Duodenal mucosa (tissue), 2 donors: ENCODE measurements at regions not wholly inside any gene's neighbourhood (a gene's known extent, or its start where the extent isn't known, plus 50 kb on each side); places are given as distances from the start of the nearest gene placed in this dataset.

Experiments used
- H3K27ac ChIP-seq: one replicate; pipeline ENCODE4 v1.7.0; 2013; ENCODE audit warnings: low read depth, low read length
- H3K27me3 ChIP-seq, 2 donors: one replicate each; pipeline ENCODE4 v1.7.0; 2013; ENCODE audit warnings: low read length in 2 of 2, control low read depth in 1 of 2; ENCODE audit not compliant: insufficient read depth in 2 of 2, control insufficient read depth in 1 of 2
- H3K36me3 ChIP-seq, 2 donors: one replicate each; pipeline ENCODE4 v1.7.0; 2013; ENCODE audit warnings: low read length in 2 of 2, control low read depth in 1 of 2; ENCODE audit not compliant: insufficient read depth in 2 of 2, control insufficient read depth in 1 of 2
- H3K4me1 ChIP-seq, 2 donors: one replicate each; pipeline ENCODE4 v1.7.0; 2013; ENCODE audit warnings: low read length in 2 of 2, control low read depth in 1 of 2; ENCODE audit not compliant: insufficient read depth in 2 of 2, control insufficient read depth in 1 of 2
- H3K4me3 ChIP-seq, 2 donors: one replicate each; pipeline ENCODE4 v1.7.0; 2013; ENCODE audit warnings: low read length in 2 of 2, low read depth in 1 of 2
- H3K9ac ChIP-seq, 2 donors: one replicate each; pipeline ENCODE4 v1.7.0; 2013; ENCODE audit warnings: low read length in 2 of 2, low read depth in 1 of 2
- H3K9me3 ChIP-seq, 2 donors: one replicate each; pipeline ENCODE4 v1.7.0; 2013; ENCODE audit warnings: low read length in 2 of 2, control low read depth in 1 of 2; ENCODE audit not compliant: control insufficient read depth in 1 of 2

DNA sequence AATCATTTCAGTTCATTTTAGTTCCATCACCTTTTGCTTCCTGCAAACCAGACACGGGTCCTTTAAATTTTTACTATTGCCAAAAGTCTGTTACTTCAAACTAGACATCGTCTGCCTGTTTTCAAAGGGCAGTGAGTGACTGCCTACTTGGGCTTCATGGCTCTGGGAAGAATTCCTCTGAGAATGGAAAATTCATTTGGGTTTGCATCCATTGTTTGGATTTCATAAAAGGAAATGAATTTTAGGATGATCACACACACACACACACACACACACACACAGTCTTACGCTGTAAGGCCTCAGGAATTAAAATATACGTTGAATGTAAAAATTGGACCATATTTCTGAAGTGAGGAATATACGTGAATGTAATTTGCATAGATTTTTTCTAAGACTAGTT, 1584.3 kb upstream of the ACVR2A start:
- Histone ChIP-seq H3K36me3 (no peaks in the 10 kb centered on the region), H3K4me1 (no peaks in the 10 kb centered on the region), H3K27me3 (no peaks in the 10 kb centered on the region), H3K9me3 (no peaks in the 10 kb centered on the region), H3K9ac (no peak overlapping the region), H3K4me3 (no peak overlapping the region), H3K27ac (no peak overlapping the region)

DNA sequence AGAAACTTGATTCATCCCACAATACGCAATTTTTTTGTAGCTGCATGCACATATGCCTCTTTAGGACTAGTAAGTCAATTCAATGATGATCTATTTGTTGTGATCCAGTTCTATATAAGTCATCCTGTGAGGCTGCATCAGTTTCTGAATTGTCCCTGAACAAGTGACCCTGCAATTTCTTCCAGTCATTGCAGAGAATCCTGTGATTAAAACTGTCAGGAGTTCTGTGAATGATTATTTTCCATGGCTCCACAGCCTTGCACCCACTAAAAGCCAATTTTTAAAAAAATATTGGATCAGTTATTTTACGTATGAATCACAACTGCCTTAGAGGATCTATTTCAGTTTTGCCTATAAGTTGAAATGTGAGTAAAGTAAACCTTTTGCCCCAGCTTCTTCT, 1585.0 kb upstream of the ACVR2A start:
- Histone ChIP-seq H3K27me3 (no peaks in the 10 kb centered on the region), H3K9ac (no peak overlapping the region), H3K4me3 (no peak overlapping the region), H3K27ac (no peak overlapping the region), H3K4me1 (no peaks in the 10 kb centered on the region), H3K36me3 (no peaks in the 10 kb centered on the region), H3K9me3 (no peaks in the 10 kb centered on the region)

DNA sequence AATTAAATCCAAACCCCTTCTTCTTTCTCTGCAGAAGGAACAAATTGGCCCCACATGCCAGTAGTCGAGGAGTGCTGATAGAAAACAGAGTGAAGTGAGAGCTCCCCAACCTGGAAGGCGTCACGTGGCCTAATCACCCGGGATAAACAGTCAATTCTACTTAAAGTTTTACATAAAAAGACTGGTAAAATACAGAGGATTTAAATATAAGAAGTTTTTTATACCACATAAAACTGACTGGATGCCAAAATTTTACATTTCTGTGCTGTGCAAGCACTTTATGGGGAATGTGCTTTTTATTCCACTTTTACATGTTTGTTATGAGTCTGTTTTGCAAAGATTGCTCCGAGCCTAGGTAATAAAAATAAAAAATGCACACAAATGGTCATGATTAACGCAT, 1586.8 kb upstream of the ACVR2A start:
- Histone ChIP-seq H3K4me3 (no peak overlapping the region), H3K9me3 (no peaks in the 10 kb centered on the region), H3K4me1 (no peaks in the 10 kb centered on the region), H3K27ac (no peak overlapping the region), H3K27me3 (no peaks in the 10 kb centered on the region), H3K9ac (no peak overlapping the region), H3K36me3 (no peaks in the 10 kb centered on the region)

DNA sequence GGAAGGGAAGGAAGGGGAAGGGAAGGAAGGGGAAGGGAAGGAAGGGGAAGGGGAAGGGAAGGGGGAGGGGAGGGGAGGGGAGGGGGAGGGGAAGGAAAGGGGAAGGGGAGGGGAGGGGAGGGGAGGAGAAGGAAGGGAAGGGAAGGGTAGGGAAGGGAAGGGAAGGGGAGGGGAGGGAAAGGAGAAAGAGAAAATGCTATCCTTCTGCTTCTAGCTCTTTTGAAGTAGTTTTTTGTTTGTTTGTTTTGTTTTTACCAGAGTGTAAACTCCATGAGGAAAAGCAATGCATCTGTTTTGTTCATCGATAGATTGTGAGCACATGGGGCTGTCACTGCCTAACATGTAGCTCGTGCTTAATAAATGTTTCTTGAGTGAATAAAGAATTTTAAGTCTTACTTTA, 1592.7 kb upstream of the ACVR2A start:
- Histone ChIP-seq H3K9me3 (no peaks in the 10 kb centered on the region), H3K27me3 (no peaks in the 10 kb centered on the region), H3K36me3 (no peaks in the 10 kb centered on the region), H3K4me3 (no peak overlapping the region), H3K4me1 (no peaks in the 10 kb centered on the region), H3K27ac (no peak overlapping the region), H3K9ac (no peak overlapping the region)

DNA sequence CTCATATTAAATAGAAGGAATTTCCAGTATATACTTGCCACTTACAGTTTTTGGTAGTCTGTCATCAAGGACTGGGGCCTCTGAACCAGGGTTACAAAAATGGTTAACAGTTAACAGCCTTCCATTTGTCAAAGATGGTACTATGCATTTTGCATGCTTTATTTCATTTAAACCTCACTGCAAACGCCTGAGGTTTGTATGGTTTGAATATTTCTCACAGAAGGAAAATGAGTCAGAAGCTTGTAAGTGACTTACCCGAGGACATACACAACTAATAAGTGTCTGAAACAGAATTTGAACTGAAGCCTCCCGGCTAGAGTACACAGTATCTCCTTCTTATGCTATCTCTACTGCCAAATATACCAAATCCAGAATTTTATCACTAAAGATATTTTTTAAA, 1593.5 kb upstream of the ACVR2A start:
- H3K9ac ChIP-seq: no peak overlapping the region
- H3K27ac ChIP-seq: no peak overlapping the region
- no peaks in the 10 kb centered on the region for H3K4me1 ChIP-seq

DNA sequence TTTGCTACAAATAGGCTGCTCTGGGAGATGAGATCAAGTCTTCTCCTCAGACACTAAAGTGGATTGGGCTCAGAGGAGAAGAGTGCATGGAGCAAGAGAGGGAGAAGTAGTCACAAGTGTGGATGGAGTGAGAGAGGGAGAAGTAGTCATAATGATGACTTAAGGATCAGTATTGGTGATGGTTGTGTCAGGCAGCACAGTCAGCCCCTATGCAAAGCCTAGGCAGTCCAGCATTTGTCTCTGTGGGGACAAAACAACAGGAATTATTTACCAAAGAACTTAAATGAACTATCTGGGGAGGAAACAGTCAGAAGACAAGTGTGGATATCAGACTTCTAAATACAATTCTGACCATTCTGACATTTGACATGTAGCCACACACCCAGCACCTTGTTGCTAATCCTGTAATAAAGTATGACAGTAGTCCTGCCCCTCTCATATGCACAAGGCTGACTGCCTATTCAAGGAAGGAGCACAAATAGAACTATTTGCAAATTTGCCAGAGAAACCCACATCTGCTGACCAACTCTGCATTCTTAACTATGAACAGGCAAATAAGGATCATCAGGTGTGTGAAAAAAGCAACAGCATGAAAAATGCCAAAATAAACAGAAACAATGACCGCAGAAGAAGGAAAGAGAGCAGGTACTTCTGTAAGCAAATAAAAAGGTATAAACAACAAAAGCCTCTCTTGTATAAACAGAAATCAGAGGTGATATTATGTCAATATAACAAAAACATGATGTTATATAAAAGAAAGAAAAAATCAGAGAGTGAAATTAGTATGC, 1597.9 kb upstream of the ACVR2A start:
- H3K36me3 ChIP-seq: no peaks in the 10 kb centered on the region
- no peak overlapping the region for H3K27ac ChIP-seq
- no peak overlapping the region for H3K9ac ChIP-seq
- no peaks in the 10 kb centered on the region for H3K9me3 ChIP-seq
- H3K27me3 ChIP-seq: no peaks in the 10 kb centered on the region
- H3K4me1 ChIP-seq: no peaks in the 10 kb centered on the region
- H3K4me3 ChIP-seq: no peak overlapping the region

More for the DNA sequence above, 1593.5 kb upstream of the ACVR2A start:
- Histone ChIP-seq H3K4me3 (no peak overlapping the region), H3K36me3 (no peaks in the 10 kb centered on the region), H3K9me3 (no peaks in the 10 kb centered on the region), H3K27me3 (no peaks in the 10 kb centered on the region)

DNA sequence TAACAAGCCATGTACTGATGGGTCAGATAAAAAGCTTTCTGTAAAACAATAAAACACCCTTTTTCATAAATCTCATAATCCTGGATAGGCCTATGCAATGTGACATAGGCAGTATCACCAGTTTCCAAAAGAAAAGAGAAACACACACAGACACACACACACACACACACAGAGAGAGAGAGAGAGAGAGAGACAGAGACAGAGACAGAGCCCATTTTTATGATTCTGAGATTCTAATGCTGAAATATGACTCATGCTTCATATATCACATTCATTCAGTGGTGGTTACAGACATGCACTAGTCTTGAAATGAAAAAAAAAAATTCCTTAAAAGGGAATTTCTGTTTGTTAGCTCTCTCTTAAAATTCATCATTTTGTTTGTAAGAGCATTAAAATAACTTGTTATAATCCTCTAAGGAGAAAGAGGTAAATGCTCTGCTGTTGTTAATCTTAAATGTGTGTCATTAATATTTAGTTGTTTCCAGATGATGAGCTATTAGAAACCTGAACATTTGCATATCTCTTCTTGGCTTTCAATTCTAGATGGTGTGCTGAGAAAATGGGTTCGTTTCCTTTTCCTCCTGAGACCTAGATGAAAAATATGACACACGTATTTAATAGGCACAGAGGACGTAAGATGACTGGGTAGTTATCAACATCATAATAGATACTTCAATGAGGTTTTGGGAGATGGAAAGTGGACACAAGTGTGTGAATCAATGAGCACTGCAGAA, 1598.7 kb upstream of the ACVR2A start:
- no peak overlapping the region for H3K4me3 ChIP-seq
- no peak overlapping the region for H3K9ac ChIP-seq
- H3K4me1 ChIP-seq: no peaks in the 10 kb centered on the region
- no peaks in the 10 kb centered on the region for H3K36me3 ChIP-seq
- H3K27ac ChIP-seq: no peak overlapping the region
- no peaks in the 10 kb centered on the region for H3K9me3 ChIP-seq
- H3K27me3 ChIP-seq: no peaks in the 10 kb centered on the region

DNA sequence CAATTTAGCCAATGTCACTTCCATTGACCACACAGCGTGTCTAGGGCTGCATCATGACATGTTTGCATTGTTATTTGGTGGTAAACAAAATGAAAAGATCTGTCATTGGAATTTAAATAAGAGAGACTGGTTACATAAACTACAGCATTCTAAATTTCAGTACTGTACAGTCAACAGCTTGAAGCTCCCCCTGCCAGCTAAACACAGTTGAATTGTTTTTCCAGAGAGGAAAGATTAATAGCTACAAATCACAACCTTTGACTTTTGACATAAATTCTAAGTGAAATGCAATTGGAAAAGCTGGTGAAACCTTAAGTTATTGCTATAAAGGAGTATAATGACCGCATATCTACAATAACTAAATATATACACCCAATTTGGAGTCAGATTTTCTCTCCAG, 1600.0 kb upstream of the ACVR2A start:
- Histone ChIP-seq H3K36me3 (no peaks in the 10 kb centered on the region), H3K9ac (no peak overlapping the region), H3K4me1 (no peaks in the 10 kb centered on the region), H3K27ac (no peak overlapping the region), H3K27me3 (no peaks in the 10 kb centered on the region), H3K4me3 (no peak overlapping the region), H3K9me3 (no peaks in the 10 kb centered on the region)

DNA sequence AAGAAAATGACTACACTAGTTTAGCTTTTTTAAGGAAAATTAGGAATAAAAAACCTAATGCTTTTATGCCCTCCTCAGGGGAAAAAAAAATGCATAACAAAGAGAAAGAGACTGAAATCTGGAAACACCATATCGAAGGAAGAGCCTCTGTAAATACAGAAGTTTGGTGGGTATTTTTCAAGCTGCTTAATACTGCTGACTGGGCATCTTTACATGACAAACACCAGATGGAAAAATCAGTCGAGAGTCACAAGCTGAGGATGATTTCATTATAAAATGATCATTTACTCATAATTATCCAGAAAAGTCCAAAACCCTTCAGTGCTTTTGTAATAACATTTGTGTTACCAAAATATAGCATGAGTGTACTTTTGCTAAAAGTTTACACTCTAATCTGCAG, 1600.7 kb upstream of the ACVR2A start:
- Histone ChIP-seq H3K4me3 (no peak overlapping the region), H3K27ac (no peak overlapping the region), H3K36me3 (no peaks in the 10 kb centered on the region), H3K9me3 (no peaks in the 10 kb centered on the region), H3K27me3 (no peaks in the 10 kb centered on the region), H3K9ac (no peak overlapping the region), H3K4me1 (no peaks in the 10 kb centered on the region)

DNA sequence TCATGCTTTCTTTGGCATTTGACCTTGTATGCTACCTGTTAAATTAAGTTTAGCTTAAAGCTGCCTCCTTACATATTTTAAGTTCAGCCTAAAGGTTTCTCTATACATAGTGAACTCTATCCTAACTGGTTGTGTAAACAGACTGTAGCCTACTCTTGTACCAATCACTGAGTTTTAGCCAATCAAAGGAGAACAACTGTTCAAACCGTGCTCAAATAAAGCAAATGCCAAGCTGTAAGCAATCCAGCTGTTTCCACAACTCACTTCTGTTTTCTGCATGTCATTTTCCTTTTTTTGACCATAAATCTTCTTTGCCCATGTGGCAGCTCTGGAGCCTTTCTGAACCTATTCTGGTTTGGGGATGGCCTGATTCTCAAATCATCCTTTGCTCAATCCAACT, 1603.8 kb upstream of the ACVR2A start:
- no peak overlapping the region for H3K4me3 ChIP-seq

More for the DNA sequence above, 1603.8 kb upstream of the ACVR2A start:
- H3K9ac ChIP-seq: no peak overlapping the region
- no peaks in the 10 kb centered on the region for H3K9me3 ChIP-seq
- H3K27me3 ChIP-seq: no peaks in the 10 kb centered on the region
- H3K36me3 ChIP-seq: no peaks in the 10 kb centered on the region
- no peaks in the 10 kb centered on the region for H3K4me1 ChIP-seq
- no peak overlapping the region for H3K27ac ChIP-seq
